Breast epithelium (tissue), 3 donors: ENCODE measurements at regions not wholly inside any gene's neighbourhood (a gene's known extent, or its start where the extent isn't known, plus 50 kb on each side); places are given as distances from the start of the nearest gene placed in this dataset.

ENCODE experiments used
- CTCF ChIP-seq, 3 donors: fragments of 450-650 bp; IDR thresholded peaks; one replicate each; pipeline ENCODE4 v1.5.1; 2016 to 2017; ENCODE audit warnings: antibody characterized with exemption in 3 of 3, mild to moderate bottlenecking in 3 of 3, moderate library complexity in 3 of 3
- POLR2A ChIP-seq: fragments of 450-650 bp; IDR thresholded peaks from one replicate; pipeline ENCODE4 v1.6.1; 2016; ENCODE audit warnings: antibody characterized with exemption, mild to moderate bottlenecking, moderate library complexity
- POLR2AphosphoS5 ChIP-seq, 3 donors: sonication (generic); formaldehyde crosslinking; IDR thresholded peaks; one replicate each; pipeline ENCODE4 v1.6.1; 2017; ENCODE audit warnings: antibody characterized with exemption in 3 of 3

GRCh38 chr1:219398815-219399396 is 214.0 kb downstream of the ZC3H11B start:
- TF ChIP-seq CTCF (IDR thresholded peaks at IDR 0.05): no peak
- TF ChIP-seq POLR2A: no peak
- no peak for TF ChIP-seq POLR2AphosphoS5 (IDR thresholded peaks at IDR 0.05)
